HG02870 (cell line): ENCODE measurements at regions not wholly inside any gene's neighbourhood (a gene's known extent, or its start where the extent isn't known, plus 50 kb on each side); places are given as distances from the start of the nearest gene placed in this dataset.

Source experiments
- ATAC-seq: cut with Tn5 transposase; IDR thresholded peaks from one replicate; pipeline ENCODE4 v1.9.1; 2021; ENCODE audit warnings: mild to moderate bottlenecking, moderate library complexity; ENCODE audit not compliant: unreplicated experiment

GRCh38 chr6:66403966-66404365 lies 696.9 kb upstream of the EYS start:
- ATAC-seq: no peak

GRCh38 chr6:66402873-66403272 lies 695.8 kb upstream of the EYS start:
- ATAC-seq: no peak

GRCh38 chr6:66396549-66396948 lies 689.5 kb upstream of the EYS start:
- no peak for ATAC-seq

GRCh38 chr6:66396145-66396544 lies 689.1 kb upstream of the EYS start:
- no peak for ATAC-seq

GRCh38 chr6:66390393-66390792 lies 683.4 kb upstream of the EYS start:
- no peak for ATAC-seq

GRCh38 chr6:66376001-66376400 lies 669.0 kb upstream of the EYS start:
- no peak for ATAC-seq

- no peak for ATAC-seq
Measured at GRCh38 chr6:66369407-66369806, 662.4 kb upstream of the EYS start.

GRCh38 chr6:66362888-66363287 lies 655.9 kb upstream of the EYS start:
- no peak for ATAC-seq

- no peak for ATAC-seq
Measured at GRCh38 chr6:66361886-66362285, 654.9 kb upstream of the EYS start.

GRCh38 chr6:66357781-66358180 lies 650.8 kb upstream of the EYS start:
- no peak for ATAC-seq

GRCh38 chr6:66355471-66355870 lies 648.4 kb upstream of the EYS start:
- ATAC-seq: no peak

- ATAC-seq: no peak
Measured at GRCh38 chr6:66344796-66345195, 637.8 kb upstream of the EYS start.

- ATAC-seq: no peak
Measured at GRCh38 chr6:66340736-66341135, 633.7 kb upstream of the EYS start.

- ATAC-seq: no peak
Measured at GRCh38 chr6:66336176-66336575, 629.1 kb upstream of the EYS start.

- ATAC-seq: no peak
Measured at GRCh38 chr6:66328200-66328599, 621.2 kb upstream of the EYS start.

- ATAC-seq: no peak
Measured at GRCh38 chr6:66326228-66326627, 619.2 kb upstream of the EYS start.

- ATAC-seq: no peak
Measured at GRCh38 chr6:66321017-66321416, 614.0 kb upstream of the EYS start.

GRCh38 chr6:66307490-66307889 lies 600.5 kb upstream of the EYS start:
- no peak for ATAC-seq

GRCh38 chr6:66291905-66292304 lies 584.9 kb upstream of the EYS start:
- no peak for ATAC-seq

- ATAC-seq: no peak
Measured at GRCh38 chr6:66289889-66290288, 582.9 kb upstream of the EYS start.

GRCh38 chr6:66278115-66278514 lies 571.1 kb upstream of the EYS start:
- ATAC-seq: no peak

GRCh38 chr6:66277400-66277799 lies 570.4 kb upstream of the EYS start:
- ATAC-seq: no peak

GRCh38 chr6:66265737-66266136 lies 558.7 kb upstream of the EYS start:
- ATAC-seq: no peak

- no peak for ATAC-seq
Measured at GRCh38 chr6:66264376-66264775, 557.4 kb upstream of the EYS start.
